Smooth muscle cell (in vitro differentiated cells): ENCODE measurements at regions not wholly inside any gene's neighbourhood (a gene's known extent, or its start where the extent isn't known, plus 50 kb on each side); places are given as distances from the start of the nearest gene placed in this dataset.

Source experiments
- DNase-seq: peaks from one replicate; lab custom pipeline; 2025; ENCODE audit not compliant: unreplicated experiment; lab: John Stamatoyannopoulos, UW
- H2AFZ ChIP-seq: fragments of 200-600 bp; sonication (generic); 2 replicates; pipeline ENCODE4 v1.6.0; 2016; ENCODE audit warnings: antibody characterized with exemption, low read depth, mild to moderate bottlenecking
- H3F3A ChIP-seq: fragments of 200-600 bp; sonication (generic); 2 replicates; pipeline ENCODE4 v1.6.0; 2017; ENCODE audit warnings: antibody characterized with exemption, low read depth
- H3K27ac ChIP-seq: fragments of 200-600 bp; sonication (generic); 2 replicates; pipeline ENCODE4 v1.5.1; 2016; ENCODE audit warnings: low read depth, mild to moderate bottlenecking
- H3K27me3 ChIP-seq: fragments of 200-600 bp; sonication (generic); 2 replicates; pipeline ENCODE4 v1.6.1; 2016; ENCODE audit warnings: low read depth, mild to moderate bottlenecking
- H3K36me3 ChIP-seq: fragments of 200-600 bp; sonication (generic); 2 replicates; pipeline ENCODE4 v1.5.1; 2016; ENCODE audit warnings: low read depth
- H3K4me1 ChIP-seq: fragments of 200-600 bp; sonication (generic); 2 replicates; pipeline ENCODE4 v1.5.1; 2016; ENCODE audit warnings: low read depth
- H3K4me2 ChIP-seq: fragments of 200-600 bp; sonication (generic); 2 replicates; pipeline ENCODE4 v1.6.0; 2016; ENCODE audit warnings: mild to moderate bottlenecking
- H3K4me3 ChIP-seq: fragments of 200-600 bp; sonication (generic); 2 replicates; pipeline ENCODE4 v1.5.1; 2016; ENCODE audit warnings: mild to moderate bottlenecking
- H3K79me2 ChIP-seq: fragments of 200-600 bp; sonication (generic); 2 replicates; pipeline ENCODE4 v1.6.0; 2016; ENCODE audit warnings: low read depth, mild to moderate bottlenecking
- H3K9ac ChIP-seq: fragments of 200-600 bp; sonication (generic); 2 replicates; pipeline ENCODE4 v1.6.0; 2016; ENCODE audit warnings: low read depth
- H3K9me3 ChIP-seq: fragments of 200-600 bp; sonication (generic); replicated peaks from 2 replicates; pipeline ENCODE4 v1.5.1; 2016; ENCODE audit warnings: low read depth
- H4K20me1 ChIP-seq: fragments of 200-600 bp; sonication (generic); 2 replicates; pipeline ENCODE4 v1.6.0; 2016; ENCODE audit warnings: low read depth
- CTCF ChIP-seq: fragments of 200-600 bp; sonication (generic); IDR thresholded peaks from 2 replicates; pipeline ENCODE4 v1.5.1; 2017; ENCODE audit warnings: borderline replicate concordance, mild to moderate bottlenecking, antibody characterized with exemption; ENCODE audit not compliant: insufficient read depth, poor library complexity, severe bottlenecking
- WGBS: methylation state at CpG from one replicate; pipeline ENCODE4 v1.1.7; 2016; ENCODE audit warnings: low lambda C conversion rate; 5-methylcytosine and 5-hydroxymethylcytosine counted together

- H3K9ac ChIP-seq = no peak overlapping the region
- H3F3A ChIP-seq = peaks cover 30% of the 10 kb centered on the region
- H3K36me3 ChIP-seq = no peaks in the 10 kb centered on the region
- no peaks in the 10 kb centered on the region for H3K9me3 ChIP-seq
- TF ChIP-seq CTCF = no peak
- no peak overlapping the region for H3K4me3 ChIP-seq
- H3K27me3 ChIP-seq = no peaks in the 10 kb centered on the region
- H4K20me1 ChIP-seq = no peaks in the 10 kb centered on the region
- no peaks in the 10 kb centered on the region for H3K79me2 ChIP-seq
- WGBS = 94% methylated on average over 6 of the region's 6 CpGs
- peak overlapping the region; percentile 96 for H3K27ac ChIP-seq
- DNase-seq = no peak
- no peak overlapping the region for H3K4me2 ChIP-seq
- no peak overlapping the region for H2AFZ ChIP-seq
- H3K4me1 ChIP-seq = peaks cover 34% of the 10 kb centered on the region
These were observed 105.5 kb upstream of the TMEM170B start for GRCh38 chr6:11432091-11432490.

GRCh38 chr6:11431455-11431937, 106.1 kb upstream of the TMEM170B start:
- H3K4me2 ChIP-seq = no peak overlapping the region
- H3K4me3 ChIP-seq = no peak overlapping the region
- peaks cover 30% of the 10 kb centered on the region for H3F3A ChIP-seq
- H3K79me2 ChIP-seq = no peaks in the 10 kb centered on the region
- H3K9me3 ChIP-seq = no peaks in the 10 kb centered on the region
- H3K9ac ChIP-seq = no peak overlapping the region
- 78% methylated on average over 6 of the region's 6 CpGs for WGBS
- H3K36me3 ChIP-seq = no peaks in the 10 kb centered on the region
- TF ChIP-seq CTCF = no peak
- H3K27me3 ChIP-seq = no peaks in the 10 kb centered on the region
- DNase-seq = no peak
- no peaks in the 10 kb centered on the region for H4K20me1 ChIP-seq
- peak overlapping the region; percentile 96 for H3K27ac ChIP-seq
- H3K4me1 ChIP-seq = peaks cover 34% of the 10 kb centered on the region
- H2AFZ ChIP-seq = no peak overlapping the region

- peaks cover 28% of the 10 kb centered on the region for H3F3A ChIP-seq
- H3K79me2 ChIP-seq = no peaks in the 10 kb centered on the region
- H3K9ac ChIP-seq = no peak overlapping the region
- no peak overlapping the region for H3K4me3 ChIP-seq
- DNase-seq = no peak
- no peaks in the 10 kb centered on the region for H3K27me3 ChIP-seq
- no peak overlapping the region for H2AFZ ChIP-seq
- no peak overlapping the region for H3K4me2 ChIP-seq
- H3K36me3 ChIP-seq = no peaks in the 10 kb centered on the region
- H3K27ac ChIP-seq = peak overlapping the region; percentile 80
- no peak for TF ChIP-seq CTCF
- H4K20me1 ChIP-seq = no peaks in the 10 kb centered on the region
- H3K9me3 ChIP-seq = no peaks in the 10 kb centered on the region
- 89% methylated on average over 9 of the region's 9 CpGs for whole genome bisulfite sequencing
- peaks cover 43% of the 10 kb centered on the region for H3K4me1 ChIP-seq
These were observed 107.5 kb upstream of the TMEM170B start for GRCh38 chr6:11430036-11430435.

GRCh38 chr6:11429577-11429976, 108.0 kb upstream of the TMEM170B start:
- 48% methylated on average over 2 of the region's 2 CpGs for WGBS
- Histone ChIP-seq H3K9ac (peak overlapping the region; percentile 36), H3K9me3 (no peaks in the 10 kb centered on the region), H2AFZ (no peak overlapping the region), H3K27ac (peak overlapping the region; percentile 80), H3K4me3 (no peak overlapping the region), H3K4me1 (peaks cover 43% of the 10 kb centered on the region), H3F3A (peaks cover 24% of the 10 kb centered on the region), H3K36me3 (no peaks in the 10 kb centered on the region), H3K27me3 (no peaks in the 10 kb centered on the region), H3K79me2 (no peaks in the 10 kb centered on the region), H4K20me1 (no peaks in the 10 kb centered on the region), H3K4me2 (peak overlapping the region; percentile 56)
- no peak for DNase-seq
- no peak for TF ChIP-seq CTCF
